ENCODE measurements at regions not wholly inside any gene's neighbourhood (a gene's known extent, or its start where the extent isn't known, plus 50 kb on each side); places are given as distances from the start of the nearest gene placed in this dataset.
"Not testable (repeated sequence)": the region's sequence is repeated elsewhere in the genome, so short reads cannot be mapped to it uniquely, and the experiment has no call there.

GRCh38 chr3:135549928-135550494, 415.5 kb upstream of the PPP2R3A start:
- in situ Hi-C loops (cut with MboI; ENCODE audit: low sequenced_read_pairs), result no loop called here

GRCh38 chr3:135556174-135556573, 409.4 kb upstream of the PPP2R3A start:
- in situ Hi-C loops (cut with MboI; ENCODE audit: low sequenced_read_pairs), result no loop called here

- in situ Hi-C loops (cut with MboI; ENCODE audit: low sequenced_read_pairs), result no loop called here
These were observed 407.3 kb upstream of the PPP2R3A start for GRCh38 chr3:135558150-135558783.

- in situ Hi-C loops (cut with MboI; ENCODE audit: low sequenced_read_pairs), result no loop called here
These were observed 406.6 kb upstream of the PPP2R3A start for GRCh38 chr3:135558906-135559305.

- in situ Hi-C loops (cut with MboI; ENCODE audit: low sequenced_read_pairs), result no loop called here
These were observed 405.7 kb upstream of the PPP2R3A start for GRCh38 chr3:135559802-135560201.

- in situ Hi-C loops (cut with MboI; ENCODE audit: low sequenced_read_pairs), result no loop called here
These were observed 404.7 kb upstream of the PPP2R3A start for GRCh38 chr3:135560847-135561246.

- in situ Hi-C loops (cut with MboI; ENCODE audit: low sequenced_read_pairs), result no loop called here
These were observed 400.8 kb upstream of the PPP2R3A start for GRCh38 chr3:135564696-135565095.

- in situ Hi-C loops (cut with MboI; ENCODE audit: low sequenced_read_pairs), result no loop called here
These were observed 400.0 kb upstream of the PPP2R3A start for GRCh38 chr3:135565546-135565945.

GRCh38 chr3:135567223-135567622, 398.3 kb upstream of the PPP2R3A start:
- in situ Hi-C loops (cut with MboI; ENCODE audit: low sequenced_read_pairs), result no loop called here

GRCh38 chr3:135576751-135577150, 388.8 kb upstream of the PPP2R3A start:
- in situ Hi-C loops (cut with MboI; ENCODE audit: low sequenced_read_pairs), result no loop called here

- in situ Hi-C loops (cut with MboI; ENCODE audit: low sequenced_read_pairs), result no loop called here
These were observed 383.7 kb upstream of the PPP2R3A start for GRCh38 chr3:135581806-135582205.

- in situ Hi-C loops (cut with MboI; ENCODE audit: low sequenced_read_pairs), result no loop called here
These were observed 382.7 kb upstream of the PPP2R3A start for GRCh38 chr3:135582800-135583199.

- in situ Hi-C loops (cut with MboI; ENCODE audit: low sequenced_read_pairs), result no loop called here
These were observed 369.0 kb upstream of the PPP2R3A start for GRCh38 chr3:135596563-135596962.

GRCh38 chr3:135597855-135598254, 367.7 kb upstream of the PPP2R3A start:
- in situ Hi-C loops (cut with MboI; ENCODE audit: low sequenced_read_pairs), result no loop called here

- in situ Hi-C loops (cut with MboI; ENCODE audit: low sequenced_read_pairs), result no loop called here
These were observed 366.9 kb upstream of the PPP2R3A start for GRCh38 chr3:135598597-135598996.

GRCh38 chr3:135604512-135604911, 361.0 kb upstream of the PPP2R3A start:
- in situ Hi-C loops (cut with MboI; ENCODE audit: low sequenced_read_pairs), result not testable (repeated sequence)

- in situ Hi-C loops (cut with MboI; ENCODE audit: low sequenced_read_pairs), result no loop called here
These were observed 347.4 kb upstream of the PPP2R3A start for GRCh38 chr3:135618123-135618522.

- in situ Hi-C loops (cut with MboI; ENCODE audit: low sequenced_read_pairs), result no loop called here
These were observed 344.2 kb upstream of the PPP2R3A start for GRCh38 chr3:135621184-135621920.

GRCh38 chr3:135622215-135622614, 343.3 kb upstream of the PPP2R3A start:
- in situ Hi-C loops (cut with MboI; ENCODE audit: low sequenced_read_pairs), result no loop called here

- in situ Hi-C loops (cut with MboI; ENCODE audit: low sequenced_read_pairs), result no loop called here
These were observed 342.9 kb upstream of the PPP2R3A start for GRCh38 chr3:135622656-135623055.

- in situ Hi-C loops (cut with MboI; ENCODE audit: low sequenced_read_pairs), result no loop called here
These were observed 342.0 kb upstream of the PPP2R3A start for GRCh38 chr3:135623558-135623957.

GRCh38 chr3:135627057-135627456, 338.5 kb upstream of the PPP2R3A start:
- in situ Hi-C loops (cut with MboI; ENCODE audit: low sequenced_read_pairs), result no loop called here
